KMS-11 (cell line): ENCODE measurements at regions not wholly inside any gene's neighbourhood (a gene's known extent, or its start where the extent isn't known, plus 50 kb on each side); places are given as distances from the start of the nearest gene placed in this dataset.

Experiments
- H2AFZ ChIP-seq: fragments of 200-600 bp; sonication (generic); 2 replicates; pipeline ENCODE4 v1.6.1; 2016; ENCODE audit warnings: antibody characterized with exemption, mixed run types, low read depth
- H3K27ac ChIP-seq: fragments of 200-600 bp; sonication (generic); 2 replicates; pipeline ENCODE4 v1.6.1; 2016; ENCODE audit warnings: mild to moderate bottlenecking, mixed run types
- H3K27me3 ChIP-seq: fragments of 200-600 bp; sonication (generic); 2 replicates; pipeline ENCODE4 v1.6.1; 2017; ENCODE audit warnings: mild to moderate bottlenecking, low read depth, mixed run types, moderate library complexity; ENCODE audit not compliant: insufficient read depth
- H3K36me3 ChIP-seq: fragments of 200-600 bp; sonication (generic); 2 replicates; pipeline ENCODE4 v1.6.1; 2017; ENCODE audit warnings: mild to moderate bottlenecking, mixed run types; ENCODE audit not compliant: insufficient read depth
- H3K4me1 ChIP-seq: fragments of 200-600 bp; sonication (generic); 2 replicates; pipeline ENCODE4 v1.6.1; 2016; ENCODE audit warnings: mild to moderate bottlenecking, low read depth, mixed run types; ENCODE audit not compliant: poor library complexity, severe bottlenecking
- H3K4me2 ChIP-seq: fragments of 200-600 bp; sonication (generic); 2 replicates; pipeline ENCODE4 v1.7.0; 2016; ENCODE audit warnings: mild to moderate bottlenecking, mixed run types
- H3K4me3 ChIP-seq: fragments of 200-600 bp; sonication (generic); IDR thresholded peaks from 2 replicates; pipeline ENCODE4 v1.6.1; 2017; ENCODE audit warnings: low read depth, low read length, mixed read lengths; ENCODE audit not compliant: insufficient read depth
- H3K79me2 ChIP-seq: fragments of 200-600 bp; sonication (generic); 2 replicates; pipeline ENCODE4 v1.6.1; 2016; ENCODE audit warnings: low read depth, mixed run types; ENCODE audit not compliant: insufficient read depth
- H3K9ac ChIP-seq: fragments of 200-600 bp; sonication (generic); 2 replicates; pipeline ENCODE4 v1.6.1; 2016; ENCODE audit warnings: mild to moderate bottlenecking, mixed run types
- H4K20me1 ChIP-seq: fragments of 200-600 bp; sonication (generic); 2 replicates; pipeline ENCODE4 v1.6.1; 2016; ENCODE audit warnings: mild to moderate bottlenecking, mixed run types; ENCODE audit not compliant: insufficient read depth
- TF ChIP-seq, protein P1 (sequence below): fragments of 200-600 bp; sonication (generic); conservative IDR thresholded peaks from 2 replicates; pipeline ENCODE4 v1.6.1; 2017; ENCODE audit warnings: low read depth, mild to moderate bottlenecking, antibody characterized with exemption, low read length, moderate library complexity, mixed read lengths

DNA sequence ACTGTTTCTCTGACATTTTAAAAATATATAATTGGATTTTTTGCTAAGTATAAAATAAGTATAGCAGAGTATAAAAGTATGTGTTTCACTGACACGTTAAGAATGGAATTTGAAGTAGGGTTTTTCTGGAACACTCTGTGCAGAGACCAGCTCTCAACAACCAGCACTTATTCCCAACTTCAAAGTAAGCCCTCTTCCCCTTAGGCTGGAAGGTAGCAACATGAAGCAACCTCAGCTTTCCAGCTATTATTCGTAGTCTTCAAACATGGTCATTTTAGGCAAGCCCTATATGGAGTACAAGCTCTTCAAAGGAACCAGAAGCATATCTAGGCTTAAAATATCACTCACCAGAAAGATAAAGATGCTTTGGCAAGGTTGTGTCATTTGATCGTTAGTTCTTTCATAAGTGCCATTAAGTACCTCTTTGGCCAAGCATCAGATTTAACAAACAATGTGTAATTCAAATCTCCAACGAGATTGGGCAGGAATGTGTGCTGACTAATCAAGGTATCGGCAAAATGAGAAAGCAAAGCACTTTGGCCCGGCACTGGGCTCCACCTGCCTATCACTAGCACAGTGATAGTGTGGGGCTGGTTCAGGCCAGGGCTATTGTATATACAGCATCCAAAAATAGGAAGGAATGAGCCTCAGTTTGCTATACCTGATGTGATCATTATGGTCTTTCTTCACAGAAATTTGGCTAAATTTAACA, 95.9 kb upstream of the FREM2 start:
- H3K4me2 ChIP-seq = no peak overlapping the region
- H3K27me3 ChIP-seq = no peaks in the 10 kb centered on the region
- H2AFZ ChIP-seq = no peak overlapping the region
- no peak overlapping the region for H3K4me3 ChIP-seq
- no peak overlapping the region for H3K9ac ChIP-seq
- TF ChIP-seq, protein P1, sequence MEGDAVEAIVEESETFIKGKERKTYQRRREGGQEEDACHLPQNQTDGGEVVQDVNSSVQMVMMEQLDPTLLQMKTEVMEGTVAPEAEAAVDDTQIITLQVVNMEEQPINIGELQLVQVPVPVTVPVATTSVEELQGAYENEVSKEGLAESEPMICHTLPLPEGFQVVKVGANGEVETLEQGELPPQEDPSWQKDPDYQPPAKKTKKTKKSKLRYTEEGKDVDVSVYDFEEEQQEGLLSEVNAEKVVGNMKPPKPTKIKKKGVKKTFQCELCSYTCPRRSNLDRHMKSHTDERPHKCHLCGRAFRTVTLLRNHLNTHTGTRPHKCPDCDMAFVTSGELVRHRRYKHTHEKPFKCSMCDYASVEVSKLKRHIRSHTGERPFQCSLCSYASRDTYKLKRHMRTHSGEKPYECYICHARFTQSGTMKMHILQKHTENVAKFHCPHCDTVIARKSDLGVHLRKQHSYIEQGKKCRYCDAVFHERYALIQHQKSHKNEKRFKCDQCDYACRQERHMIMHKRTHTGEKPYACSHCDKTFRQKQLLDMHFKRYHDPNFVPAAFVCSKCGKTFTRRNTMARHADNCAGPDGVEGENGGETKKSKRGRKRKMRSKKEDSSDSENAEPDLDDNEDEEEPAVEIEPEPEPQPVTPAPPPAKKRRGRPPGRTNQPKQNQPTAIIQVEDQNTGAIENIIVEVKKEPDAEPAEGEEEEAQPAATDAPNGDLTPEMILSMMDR = no peak
- H3K36me3 ChIP-seq = no peaks in the 10 kb centered on the region
- no peaks in the 10 kb centered on the region for H4K20me1 ChIP-seq
- H3K79me2 ChIP-seq = no peaks in the 10 kb centered on the region
- no peaks in the 10 kb centered on the region for H3K4me1 ChIP-seq
- H3K27ac ChIP-seq = no peak overlapping the region

DNA sequence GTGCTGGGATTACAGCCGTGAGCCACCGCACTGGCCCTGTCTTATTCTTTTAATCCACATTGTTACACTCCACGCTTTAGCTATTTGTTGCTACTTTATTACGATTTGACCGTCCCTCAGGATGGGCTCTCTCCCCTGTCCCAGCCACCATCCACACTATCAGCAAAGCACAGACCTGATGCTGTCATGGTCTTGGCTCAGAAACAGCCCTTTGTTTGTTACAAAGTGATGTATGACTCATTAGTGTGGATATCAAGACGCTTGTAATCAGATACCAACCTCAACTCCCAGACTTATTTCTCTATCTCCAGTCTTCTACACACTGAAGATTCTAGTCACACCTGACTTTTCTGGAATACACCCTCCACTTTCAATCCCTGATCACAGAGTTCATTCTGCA, 84.6 kb upstream of the FREM2 start:
- Histone ChIP-seq H3K79me2 (no peaks in the 10 kb centered on the region), H4K20me1 (no peaks in the 10 kb centered on the region), H3K27ac (no peak overlapping the region), H3K36me3 (no peaks in the 10 kb centered on the region), H3K9ac (no peak overlapping the region), H3K4me2 (no peak overlapping the region), H2AFZ (no peak overlapping the region), H3K27me3 (no peaks in the 10 kb centered on the region), H3K4me3 (no peak overlapping the region), H3K4me1 (no peaks in the 10 kb centered on the region)
- TF ChIP-seq, protein P1 = no peak

DNA sequence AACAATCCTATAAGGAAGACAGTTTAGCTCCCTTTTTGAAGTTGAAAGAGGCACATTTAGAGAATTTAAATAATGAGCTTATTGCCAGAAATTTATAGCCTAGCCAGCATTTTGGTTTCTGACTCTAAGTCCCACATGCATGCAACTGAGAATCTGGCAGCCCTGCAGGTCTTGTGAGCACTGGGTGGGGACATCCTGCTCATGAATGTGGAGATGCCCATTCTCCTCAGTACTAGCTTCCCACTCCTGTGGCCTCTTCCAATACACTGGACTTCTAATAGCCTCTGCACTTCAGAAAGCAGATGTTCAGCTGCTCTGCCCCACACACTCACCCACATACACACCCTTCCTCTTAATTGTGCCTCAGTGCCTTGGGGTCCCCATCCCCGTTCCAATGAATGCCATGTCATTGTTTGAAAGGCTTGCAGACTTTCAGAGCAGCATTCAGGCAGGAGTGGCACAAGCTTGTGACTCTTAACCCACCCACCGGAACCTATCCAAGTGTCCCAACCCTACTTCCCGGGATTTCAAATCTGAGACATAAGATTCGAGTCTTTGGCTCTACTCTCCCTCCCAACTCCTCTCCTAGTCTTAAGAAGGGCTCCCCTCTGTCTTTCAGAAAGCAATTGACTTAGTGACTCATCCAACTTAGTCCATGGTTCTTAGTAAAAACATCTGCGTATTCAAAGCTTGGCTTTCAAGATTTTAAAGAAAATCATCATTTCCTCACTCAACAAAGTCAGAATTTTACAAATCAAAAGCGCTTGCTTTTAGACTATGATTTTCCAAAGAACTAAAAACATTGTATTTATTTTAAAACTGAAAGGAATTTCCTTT, 80.0 kb upstream of the FREM2 start:
- Histone ChIP-seq H3K9ac (no peak overlapping the region), H3K4me2 (no peak overlapping the region), H3K4me1 (no peaks in the 10 kb centered on the region), H3K4me3 (no peak overlapping the region), H3K79me2 (no peaks in the 10 kb centered on the region), H3K36me3 (no peaks in the 10 kb centered on the region), H3K27me3 (no peaks in the 10 kb centered on the region), H4K20me1 (no peaks in the 10 kb centered on the region), H3K27ac (no peak overlapping the region), H2AFZ (no peak overlapping the region)
- TF ChIP-seq, protein P1 = no peak

DNA sequence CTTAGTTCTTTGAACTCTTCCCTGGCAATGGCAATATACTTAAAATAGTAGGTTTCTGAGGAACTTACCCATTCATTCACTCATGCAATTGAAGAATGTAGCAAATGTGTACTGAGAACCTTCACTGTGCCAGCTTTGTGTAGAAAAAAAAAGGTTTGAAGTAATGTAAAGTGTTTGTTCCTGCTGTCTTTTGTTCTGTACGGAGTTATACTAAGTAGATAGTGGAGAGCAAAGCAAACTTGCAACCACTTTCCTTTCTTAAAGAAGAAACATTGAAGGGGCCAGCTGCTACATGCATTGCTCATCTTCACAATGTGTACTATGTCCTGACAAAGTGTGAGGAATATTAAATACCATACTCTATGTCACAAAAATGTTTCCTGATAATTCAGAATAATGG, 68.9 kb upstream of the FREM2 start:
- Histone ChIP-seq H3K27me3 (no peaks in the 10 kb centered on the region), H2AFZ (no peak overlapping the region), H3K4me1 (no peaks in the 10 kb centered on the region), H3K36me3 (no peaks in the 10 kb centered on the region), H3K79me2 (no peaks in the 10 kb centered on the region), H3K9ac (no peak overlapping the region), H3K27ac (no peak overlapping the region), H4K20me1 (no peaks in the 10 kb centered on the region), H3K4me3 (no peak overlapping the region), H3K4me2 (no peak overlapping the region)
- TF ChIP-seq, protein P1 = no peak
